KMS-11 (cell line): ENCODE measurements at regions not wholly inside any gene's neighbourhood (a gene's known extent, or its start where the extent isn't known, plus 50 kb on each side); places are given as distances from the start of the nearest gene placed in this dataset.

Experiments used
- H2AFZ ChIP-seq: fragments of 200-600 bp; sonication (generic); 2 replicates; pipeline ENCODE4 v1.6.1; 2016; ENCODE audit warnings: antibody characterized with exemption, mixed run types, low read depth
- H3K27ac ChIP-seq: fragments of 200-600 bp; sonication (generic); 2 replicates; pipeline ENCODE4 v1.6.1; 2016; ENCODE audit warnings: mild to moderate bottlenecking, mixed run types
- H3K27me3 ChIP-seq: fragments of 200-600 bp; sonication (generic); 2 replicates; pipeline ENCODE4 v1.6.1; 2017; ENCODE audit warnings: mild to moderate bottlenecking, low read depth, mixed run types, moderate library complexity; ENCODE audit not compliant: insufficient read depth
- H3K36me3 ChIP-seq: fragments of 200-600 bp; sonication (generic); 2 replicates; pipeline ENCODE4 v1.6.1; 2017; ENCODE audit warnings: mild to moderate bottlenecking, mixed run types; ENCODE audit not compliant: insufficient read depth
- H3K4me1 ChIP-seq: fragments of 200-600 bp; sonication (generic); 2 replicates; pipeline ENCODE4 v1.6.1; 2016; ENCODE audit warnings: mild to moderate bottlenecking, low read depth, mixed run types; ENCODE audit not compliant: poor library complexity, severe bottlenecking
- H3K4me2 ChIP-seq: fragments of 200-600 bp; sonication (generic); 2 replicates; pipeline ENCODE4 v1.7.0; 2016; ENCODE audit warnings: mild to moderate bottlenecking, mixed run types
- H3K4me3 ChIP-seq: fragments of 200-600 bp; sonication (generic); IDR thresholded peaks from 2 replicates; pipeline ENCODE4 v1.6.1; 2017; ENCODE audit warnings: low read depth, low read length, mixed read lengths; ENCODE audit not compliant: insufficient read depth
- H3K79me2 ChIP-seq: fragments of 200-600 bp; sonication (generic); 2 replicates; pipeline ENCODE4 v1.6.1; 2016; ENCODE audit warnings: low read depth, mixed run types; ENCODE audit not compliant: insufficient read depth
- H3K9ac ChIP-seq: fragments of 200-600 bp; sonication (generic); 2 replicates; pipeline ENCODE4 v1.6.1; 2016; ENCODE audit warnings: mild to moderate bottlenecking, mixed run types
- H4K20me1 ChIP-seq: fragments of 200-600 bp; sonication (generic); 2 replicates; pipeline ENCODE4 v1.6.1; 2016; ENCODE audit warnings: mild to moderate bottlenecking, mixed run types; ENCODE audit not compliant: insufficient read depth
- TF ChIP-seq, protein P1 (sequence below): fragments of 200-600 bp; sonication (generic); conservative IDR thresholded peaks from 2 replicates; pipeline ENCODE4 v1.6.1; 2017; ENCODE audit warnings: low read depth, mild to moderate bottlenecking, antibody characterized with exemption, low read length, moderate library complexity, mixed read lengths

DNA sequence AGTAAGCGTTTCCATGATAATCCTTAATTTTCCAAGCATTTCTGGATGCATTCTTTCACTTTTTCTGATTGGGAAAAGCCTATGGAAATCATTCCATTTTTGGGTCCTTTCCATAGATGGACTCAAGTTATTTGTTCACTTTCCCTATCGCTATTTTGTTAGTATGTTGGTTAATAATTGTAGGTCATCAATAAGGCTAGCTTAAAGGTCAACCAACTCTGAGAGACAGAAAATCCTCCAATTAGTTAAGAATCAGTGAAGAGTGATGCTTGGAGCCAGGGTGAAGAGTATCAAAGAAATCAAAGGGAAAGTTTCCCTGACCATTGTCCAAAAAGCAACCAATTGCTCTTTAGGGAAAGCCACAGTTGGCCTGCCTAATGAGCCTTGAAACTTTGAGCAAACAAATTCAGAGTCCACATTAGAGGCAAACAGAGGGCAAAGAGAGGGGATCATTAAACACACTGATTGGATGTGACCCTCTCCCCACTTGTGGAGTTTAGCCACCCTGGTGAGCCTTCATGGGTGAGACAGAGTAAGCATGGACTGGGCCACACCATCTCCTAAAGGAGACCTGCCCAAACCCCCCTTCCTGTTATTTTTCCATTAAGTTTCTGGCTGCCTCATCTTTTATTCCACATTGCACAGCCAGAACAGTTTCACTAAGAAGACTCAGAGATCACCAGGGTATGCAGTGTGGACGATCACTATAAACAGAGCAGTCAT is 133.4 kb upstream of the DYNLRB2 start:
- H3K9ac ChIP-seq = no peak overlapping the region
- TF ChIP-seq, protein P1, sequence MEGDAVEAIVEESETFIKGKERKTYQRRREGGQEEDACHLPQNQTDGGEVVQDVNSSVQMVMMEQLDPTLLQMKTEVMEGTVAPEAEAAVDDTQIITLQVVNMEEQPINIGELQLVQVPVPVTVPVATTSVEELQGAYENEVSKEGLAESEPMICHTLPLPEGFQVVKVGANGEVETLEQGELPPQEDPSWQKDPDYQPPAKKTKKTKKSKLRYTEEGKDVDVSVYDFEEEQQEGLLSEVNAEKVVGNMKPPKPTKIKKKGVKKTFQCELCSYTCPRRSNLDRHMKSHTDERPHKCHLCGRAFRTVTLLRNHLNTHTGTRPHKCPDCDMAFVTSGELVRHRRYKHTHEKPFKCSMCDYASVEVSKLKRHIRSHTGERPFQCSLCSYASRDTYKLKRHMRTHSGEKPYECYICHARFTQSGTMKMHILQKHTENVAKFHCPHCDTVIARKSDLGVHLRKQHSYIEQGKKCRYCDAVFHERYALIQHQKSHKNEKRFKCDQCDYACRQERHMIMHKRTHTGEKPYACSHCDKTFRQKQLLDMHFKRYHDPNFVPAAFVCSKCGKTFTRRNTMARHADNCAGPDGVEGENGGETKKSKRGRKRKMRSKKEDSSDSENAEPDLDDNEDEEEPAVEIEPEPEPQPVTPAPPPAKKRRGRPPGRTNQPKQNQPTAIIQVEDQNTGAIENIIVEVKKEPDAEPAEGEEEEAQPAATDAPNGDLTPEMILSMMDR = no peak
- no peaks in the 10 kb centered on the region for H4K20me1 ChIP-seq
- H3K4me1 ChIP-seq = no peaks in the 10 kb centered on the region
- no peaks in the 10 kb centered on the region for H3K27me3 ChIP-seq
- no peaks in the 10 kb centered on the region for H3K79me2 ChIP-seq
- no peak overlapping the region for H3K4me3 ChIP-seq
- no peak overlapping the region for H2AFZ ChIP-seq
- no peaks in the 10 kb centered on the region for H3K36me3 ChIP-seq
- no peak overlapping the region for H3K4me2 ChIP-seq
- H3K27ac ChIP-seq = no peak overlapping the region

DNA sequence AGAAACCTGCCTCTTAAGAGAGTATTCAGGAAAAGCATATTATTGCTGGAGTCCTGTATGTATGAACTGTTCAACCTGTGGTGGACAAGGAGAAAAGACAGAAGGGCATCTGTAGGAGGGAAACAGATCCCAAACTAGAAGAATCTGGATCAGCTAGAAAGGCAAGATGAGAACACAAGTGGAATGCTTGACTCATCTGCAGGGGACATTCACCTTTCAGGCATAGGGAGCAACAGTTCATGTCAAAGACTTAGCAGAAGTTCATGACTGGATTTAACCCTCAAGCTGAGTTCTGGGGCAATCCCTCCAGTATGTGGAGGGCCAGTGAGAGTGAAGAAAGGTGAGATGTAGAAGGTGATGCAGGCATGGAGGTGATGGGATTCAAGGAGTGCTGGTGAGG is 135.9 kb upstream of the DYNLRB2 start:
- H3K36me3 ChIP-seq = no peaks in the 10 kb centered on the region
- no peaks in the 10 kb centered on the region for H3K79me2 ChIP-seq
- no peaks in the 10 kb centered on the region for H3K27me3 ChIP-seq
- TF ChIP-seq, protein P1 = no peak
- no peaks in the 10 kb centered on the region for H3K4me1 ChIP-seq
- H4K20me1 ChIP-seq = no peaks in the 10 kb centered on the region
- no peak overlapping the region for H3K27ac ChIP-seq
- no peak overlapping the region for H3K4me2 ChIP-seq
- no peak overlapping the region for H3K4me3 ChIP-seq
- no peak overlapping the region for H2AFZ ChIP-seq
- H3K9ac ChIP-seq = no peak overlapping the region

DNA sequence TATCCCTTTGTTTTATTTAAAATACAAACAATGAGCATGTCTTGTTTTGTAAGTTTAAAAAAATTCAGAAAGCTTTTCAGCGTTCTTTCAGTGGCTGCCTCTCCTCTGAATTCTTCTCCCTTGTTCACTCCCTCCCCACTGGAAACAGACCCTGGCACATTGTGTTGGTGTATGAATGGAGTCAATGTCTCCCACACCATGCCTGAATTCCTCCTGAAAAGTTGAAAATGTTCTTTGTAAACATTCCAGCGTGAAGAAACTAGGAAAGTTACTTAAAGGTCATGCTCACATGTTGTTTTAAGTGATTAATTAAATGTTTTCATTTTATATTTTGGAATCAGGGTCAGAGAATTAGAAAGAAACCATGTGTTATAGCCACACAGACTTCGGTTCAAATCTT is 136.9 kb upstream of the DYNLRB2 start:
- TF ChIP-seq, protein P1 = no peak
- no peak overlapping the region for H3K9ac ChIP-seq
- H3K4me1 ChIP-seq = no peaks in the 10 kb centered on the region

DNA sequence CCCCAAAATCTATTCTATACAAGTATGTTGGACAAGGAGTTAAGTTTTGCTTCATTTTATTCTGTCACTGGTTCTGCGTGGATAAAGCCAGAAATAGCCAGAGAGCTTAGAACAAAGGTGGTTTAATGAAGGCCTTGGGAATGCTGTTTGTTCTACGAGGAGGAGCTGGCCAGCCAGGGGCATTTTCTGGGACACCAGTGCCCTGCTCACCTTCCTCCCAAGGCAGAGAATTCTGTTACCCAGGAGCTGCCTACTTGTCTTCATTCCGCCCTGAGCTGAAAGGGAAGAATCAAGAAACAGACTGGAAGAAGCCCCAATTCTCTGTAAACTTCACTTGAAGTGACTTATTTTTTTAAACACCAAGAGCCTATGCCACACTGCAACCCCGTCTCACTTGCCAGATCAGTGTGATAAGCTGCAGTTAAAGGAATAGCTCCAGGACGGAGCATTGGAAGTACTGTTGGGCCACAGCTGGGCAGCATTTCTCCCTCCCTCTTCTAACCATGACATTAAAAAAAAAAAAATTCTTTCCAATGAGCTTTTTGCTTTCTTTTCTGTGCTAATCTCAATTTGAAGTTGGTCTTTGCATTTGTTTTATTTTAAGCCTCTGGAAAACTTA is 149.8 kb upstream of the DYNLRB2 start:
- Histone ChIP-seq H3K4me1 (no peaks in the 10 kb centered on the region), H3K4me3 (no peak overlapping the region), H2AFZ (no peak overlapping the region), H3K27me3 (no peaks in the 10 kb centered on the region), H3K79me2 (no peaks in the 10 kb centered on the region), H3K4me2 (no peak overlapping the region), H3K36me3 (no peaks in the 10 kb centered on the region), H3K9ac (no peak overlapping the region), H3K27ac (no peak overlapping the region), H4K20me1 (no peaks in the 10 kb centered on the region)
- TF ChIP-seq, protein P1 = no peak

More for the DNA sequence above, 136.9 kb upstream of the DYNLRB2 start:
- H3K27me3 ChIP-seq = no peaks in the 10 kb centered on the region
- no peak overlapping the region for H3K27ac ChIP-seq
- no peak overlapping the region for H3K4me3 ChIP-seq
- H2AFZ ChIP-seq = no peak overlapping the region
- no peaks in the 10 kb centered on the region for H3K36me3 ChIP-seq
- H4K20me1 ChIP-seq = no peaks in the 10 kb centered on the region
- H3K79me2 ChIP-seq = no peaks in the 10 kb centered on the region
- H3K4me2 ChIP-seq = no peak overlapping the region
